Glutamatergic neuron (in vitro differentiated cells): ENCODE measurements at regions not wholly inside any gene's neighbourhood (a gene's known extent, or its start where the extent isn't known, plus 50 kb on each side); places are given as distances from the start of the nearest gene placed in this dataset.

Source experiments
- DNase-seq: peaks from one replicate; pipeline ENCODE4 v3.0.0; 2022
- H3K27ac Mint-ChIP-seq: one replicate; pipeline ENCODE4 v1.8.0; 2020; ENCODE audit warnings: mild to moderate bottlenecking, mixed read lengths, inconsistent platforms; ENCODE audit not compliant: unreplicated experiment
- H3K27me3 Mint-ChIP-seq: one replicate; pipeline ENCODE4 v1.8.0; 2020; ENCODE audit warnings: mild to moderate bottlenecking, moderate library complexity, mixed read lengths, inconsistent platforms; ENCODE audit not compliant: unreplicated experiment
- H3K36me3 Mint-ChIP-seq: one replicate; pipeline ENCODE4 v1.8.0; 2020; ENCODE audit warnings: mild to moderate bottlenecking, mixed read lengths, inconsistent platforms; ENCODE audit not compliant: unreplicated experiment
- H3K4me1 Mint-ChIP-seq: one replicate; pipeline ENCODE4 v1.8.0; 2020; ENCODE audit warnings: mild to moderate bottlenecking, low read depth, mixed read lengths, inconsistent platforms; ENCODE audit not compliant: unreplicated experiment
- H3K4me3 Mint-ChIP-seq: one replicate; pipeline ENCODE4 v1.8.0; 2020; ENCODE audit warnings: mild to moderate bottlenecking, mixed read lengths, inconsistent platforms; ENCODE audit not compliant: unreplicated experiment
- H3K9me3 Mint-ChIP-seq: one replicate; pipeline ENCODE4 v1.8.0; 2020; ENCODE audit warnings: mild to moderate bottlenecking, moderate library complexity, mixed read lengths, inconsistent platforms; ENCODE audit not compliant: unreplicated experiment
- TF ChIP-seq, protein P1 (sequence below): fragments of 200-600 bp; sonication (generic); IDR thresholded peaks from one replicate; pipeline ENCODE4 v1.5.0; 2021; ENCODE audit not compliant: partially characterized antibody, unreplicated experiment

DNA sequence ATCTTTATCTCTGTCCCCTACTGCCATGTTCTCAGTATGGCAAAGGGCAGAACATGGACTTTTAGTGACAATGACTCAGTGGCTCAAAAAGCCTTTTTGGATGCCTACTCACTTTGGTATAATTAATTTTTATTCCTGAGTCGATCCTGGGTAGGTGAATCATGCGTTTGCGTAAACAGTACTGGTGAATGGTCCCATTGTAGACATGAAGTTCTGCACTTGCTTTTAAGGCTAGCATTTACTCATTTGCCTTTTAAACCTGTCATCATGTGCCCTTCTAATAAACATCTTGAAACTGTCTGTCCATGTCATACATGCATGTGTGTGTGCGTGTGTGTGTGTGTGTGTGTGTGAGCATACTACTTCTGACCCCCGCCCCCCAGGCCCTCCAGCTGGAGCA, 223.0 kb downstream of the AUH start:
- Mint-ChIP-seq H3K36me3 (no peaks in the 10 kb centered on the region), H3K27me3 (peaks cover 2% of the 10 kb centered on the region), H3K27ac (no peak overlapping the region), H3K4me1 (no peaks in the 10 kb centered on the region), H3K9me3 (no peaks in the 10 kb centered on the region), H3K4me3 (no peak overlapping the region)
- no peak for DNase-seq
- TF ChIP-seq, protein P1, sequence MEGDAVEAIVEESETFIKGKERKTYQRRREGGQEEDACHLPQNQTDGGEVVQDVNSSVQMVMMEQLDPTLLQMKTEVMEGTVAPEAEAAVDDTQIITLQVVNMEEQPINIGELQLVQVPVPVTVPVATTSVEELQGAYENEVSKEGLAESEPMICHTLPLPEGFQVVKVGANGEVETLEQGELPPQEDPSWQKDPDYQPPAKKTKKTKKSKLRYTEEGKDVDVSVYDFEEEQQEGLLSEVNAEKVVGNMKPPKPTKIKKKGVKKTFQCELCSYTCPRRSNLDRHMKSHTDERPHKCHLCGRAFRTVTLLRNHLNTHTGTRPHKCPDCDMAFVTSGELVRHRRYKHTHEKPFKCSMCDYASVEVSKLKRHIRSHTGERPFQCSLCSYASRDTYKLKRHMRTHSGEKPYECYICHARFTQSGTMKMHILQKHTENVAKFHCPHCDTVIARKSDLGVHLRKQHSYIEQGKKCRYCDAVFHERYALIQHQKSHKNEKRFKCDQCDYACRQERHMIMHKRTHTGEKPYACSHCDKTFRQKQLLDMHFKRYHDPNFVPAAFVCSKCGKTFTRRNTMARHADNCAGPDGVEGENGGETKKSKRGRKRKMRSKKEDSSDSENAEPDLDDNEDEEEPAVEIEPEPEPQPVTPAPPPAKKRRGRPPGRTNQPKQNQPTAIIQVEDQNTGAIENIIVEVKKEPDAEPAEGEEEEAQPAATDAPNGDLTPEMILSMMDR, result no peak

DNA sequence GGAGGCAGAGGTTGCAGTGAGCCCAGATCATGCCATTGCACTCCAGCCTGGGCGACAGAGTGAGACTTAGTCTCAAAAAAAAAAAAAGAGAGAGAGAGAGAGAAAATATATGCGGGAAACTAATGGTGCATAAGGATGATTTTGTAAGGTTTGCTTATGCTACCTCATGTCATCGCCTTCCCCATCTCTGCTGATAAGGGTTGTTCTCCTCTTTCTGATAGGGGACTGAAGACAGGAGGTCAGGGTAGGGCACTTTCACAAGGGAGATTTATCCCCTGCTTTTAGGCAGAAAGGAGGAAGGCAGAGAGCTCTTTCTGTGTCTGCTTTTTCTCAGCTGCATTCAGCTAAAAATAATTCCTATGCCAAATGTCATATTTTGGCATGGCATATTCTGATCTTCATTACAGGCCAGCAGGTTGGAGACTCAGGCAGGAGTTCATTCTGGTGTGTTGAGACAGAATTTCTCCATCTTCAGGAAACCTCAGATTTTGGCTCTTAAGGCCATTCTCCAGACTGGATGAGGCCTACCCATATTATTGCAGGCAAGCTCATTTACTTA, 220.2 kb downstream of the AUH start:
- Mint-ChIP-seq H3K4me3 (no peak overlapping the region), H3K27me3 (no peaks in the 10 kb centered on the region), H3K36me3 (no peaks in the 10 kb centered on the region), H3K27ac (no peak overlapping the region), H3K9me3 (no peaks in the 10 kb centered on the region), H3K4me1 (no peaks in the 10 kb centered on the region)
- DNase-seq, result no peak
- TF ChIP-seq, protein P1, result no peak

DNA sequence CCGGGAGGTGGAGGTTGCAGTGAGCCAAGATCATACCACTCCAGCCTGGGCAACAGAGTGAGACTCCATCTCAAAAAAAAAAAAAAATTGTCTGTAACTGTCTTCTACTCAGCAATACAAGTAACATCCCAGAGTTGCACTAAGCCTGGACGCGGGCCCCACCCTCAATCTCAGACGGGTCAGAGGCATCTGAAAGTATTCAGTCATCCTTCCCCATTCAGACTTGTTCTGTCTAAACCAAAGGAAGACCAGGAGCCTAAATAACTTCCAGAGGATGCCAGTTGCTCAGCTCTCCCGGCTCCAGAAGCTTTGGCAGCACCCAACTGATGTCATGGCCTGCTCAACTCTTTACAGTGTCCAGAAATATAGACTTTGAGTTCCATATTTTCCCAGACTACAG, 218.6 kb downstream of the AUH start:
- Mint-ChIP-seq H3K4me1 (no peaks in the 10 kb centered on the region), H3K27me3 (no peaks in the 10 kb centered on the region), H3K36me3 (no peaks in the 10 kb centered on the region), H3K4me3 (no peak overlapping the region), H3K9me3 (no peaks in the 10 kb centered on the region), H3K27ac (no peak overlapping the region)
- no peak for DNase-seq
- TF ChIP-seq, protein P1, result no peak

DNA sequence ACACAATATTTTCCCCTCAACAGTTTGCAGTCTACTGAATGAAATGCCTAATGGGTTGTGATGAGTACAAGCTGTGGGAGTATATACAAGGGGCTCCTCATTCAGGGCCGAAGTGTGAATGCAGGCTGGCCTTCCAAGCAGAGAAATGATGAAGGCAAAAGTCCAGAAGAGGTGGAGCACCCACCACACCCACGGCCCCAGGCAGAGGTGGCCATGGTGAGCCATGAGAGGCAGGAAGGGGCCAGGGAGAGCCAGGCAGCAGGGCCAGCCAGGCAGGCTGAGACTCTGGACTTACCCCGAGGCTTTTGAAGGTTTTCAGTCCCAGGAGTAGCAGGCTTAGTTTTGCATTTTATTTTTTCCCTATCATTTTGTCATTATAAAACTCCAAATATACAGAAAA, 218.1 kb downstream of the AUH start:
- H3K4me1 Mint-ChIP-seq, result no peaks in the 10 kb centered on the region
- TF ChIP-seq, protein P1, result no peak
- H3K27ac Mint-ChIP-seq, result no peak overlapping the region

DNA sequence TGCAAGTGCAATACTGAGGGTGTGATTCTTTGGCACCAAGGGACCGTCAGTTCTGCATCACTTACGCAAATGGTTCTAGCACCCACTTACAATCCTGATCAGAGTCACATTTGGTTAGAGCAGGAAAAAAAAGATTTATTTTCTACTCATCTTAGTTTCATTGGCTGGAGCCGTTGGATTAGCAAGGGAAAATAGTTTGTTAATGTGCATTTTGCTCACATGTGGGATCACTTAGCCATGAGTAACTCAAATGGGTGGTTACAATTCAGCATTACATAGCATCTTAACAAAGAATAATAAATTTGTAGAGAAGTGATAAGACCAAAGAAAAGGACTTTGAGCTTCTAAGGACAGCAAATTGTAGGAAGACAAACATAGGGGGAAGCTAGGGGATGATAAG, 216.9 kb downstream of the AUH start:
- DNase-seq, result no peak
- Mint-ChIP-seq H3K27me3 (no peaks in the 10 kb centered on the region), H3K27ac (no peak overlapping the region), H3K36me3 (no peaks in the 10 kb centered on the region), H3K9me3 (no peaks in the 10 kb centered on the region), H3K4me3 (no peak overlapping the region), H3K4me1 (no peaks in the 10 kb centered on the region)
- TF ChIP-seq, protein P1, result no peak

More for the DNA sequence above, 218.1 kb downstream of the AUH start:
- Mint-ChIP-seq H3K9me3 (no peaks in the 10 kb centered on the region), H3K4me3 (no peak overlapping the region), H3K36me3 (no peaks in the 10 kb centered on the region), H3K27me3 (no peaks in the 10 kb centered on the region)
- DNase-seq, result no peak
